Nephron progenitor cell (in vitro differentiated cells): ENCODE measurements at regions not wholly inside any gene's neighbourhood (a gene's known extent, or its start where the extent isn't known, plus 50 kb on each side); places are given as distances from the start of the nearest gene placed in this dataset.

ENCODE experiments used
- DNase-seq: peaks from one replicate; pipeline ENCODE4 v3.0.0; 2021
- H3K27ac Mint-ChIP-seq: 2 replicates; pipeline ENCODE4 v1.8.0; 2021; ENCODE audit warnings: mild to moderate bottlenecking, moderate library complexity, mixed read lengths
- H3K27me3 Mint-ChIP-seq: 2 replicates; pipeline ENCODE4 v1.8.0; 2021; ENCODE audit warnings: mild to moderate bottlenecking, low read depth, mixed read lengths; ENCODE audit not compliant: poor library complexity
- H3K36me3 Mint-ChIP-seq: 2 replicates; pipeline ENCODE4 v1.8.0; 2021; ENCODE audit warnings: low read depth, mixed read lengths
- H3K4me1 Mint-ChIP-seq: 2 replicates; pipeline ENCODE4 v1.8.0; 2021; ENCODE audit warnings: mixed read lengths
- H3K4me3 Mint-ChIP-seq: 2 replicates; pipeline ENCODE4 v1.8.0; 2021; ENCODE audit warnings: mild to moderate bottlenecking, moderate library complexity, mixed read lengths
- H3K9me3 Mint-ChIP-seq: 2 replicates; pipeline ENCODE4 v1.8.0; 2021; ENCODE audit warnings: mild to moderate bottlenecking, moderate library complexity, mixed read lengths
- CTCF ChIP-seq: fragments of 200-600 bp; sonication (generic); IDR thresholded peaks from 2 replicates; pipeline ENCODE4 v1.5.0; 2021; ENCODE audit warnings: antibody characterized with exemption

GRCh38 chr3:45306406-45307008 is 80.4 kb upstream of the TMEM158 start:
- Mint-ChIP-seq H3K4me3 (no peak overlapping the region), H3K9me3 (peaks cover 26% of the 10 kb centered on the region), H3K4me1 (peaks cover 4% of the 10 kb centered on the region), H3K36me3 (no peaks in the 10 kb centered on the region), H3K27me3 (peaks cover 9% of the 10 kb centered on the region), H3K27ac (no peak overlapping the region)
- no peak for TF ChIP-seq CTCF
- DNase-seq = no peak

GRCh38 chr3:45309876-45310275 is 78.5 kb upstream of the LARS2 start:
- Mint-ChIP-seq H3K27me3 (peaks cover 21% of the 10 kb centered on the region), H3K4me3 (no peak overlapping the region), H3K27ac (no peak overlapping the region), H3K36me3 (no peaks in the 10 kb centered on the region), H3K4me1 (peaks cover 8% of the 10 kb centered on the region), H3K9me3 (peaks cover 19% of the 10 kb centered on the region)
- DNase-seq = no peak
- TF ChIP-seq CTCF = no peak

GRCh38 chr3:45311327-45311726 is 77.0 kb upstream of the LARS2 start:
- peaks cover 8% of the 10 kb centered on the region for H3K4me1 Mint-ChIP-seq
- no peak overlapping the region for H3K4me3 Mint-ChIP-seq
- DNase-seq = no peak
- no peaks in the 10 kb centered on the region for H3K36me3 Mint-ChIP-seq
- TF ChIP-seq CTCF = no peak
- peaks cover 18% of the 10 kb centered on the region for H3K9me3 Mint-ChIP-seq
- H3K27ac Mint-ChIP-seq = no peak overlapping the region
- peaks cover 21% of the 10 kb centered on the region for H3K27me3 Mint-ChIP-seq

GRCh38 chr3:45311953-45312801 is 76.2 kb upstream of the LARS2 start:
- no peak overlapping the region for H3K4me3 Mint-ChIP-seq
- H3K36me3 Mint-ChIP-seq = no peaks in the 10 kb centered on the region
- peaks cover 21% of the 10 kb centered on the region for H3K27me3 Mint-ChIP-seq
- H3K9me3 Mint-ChIP-seq = peaks cover 17% of the 10 kb centered on the region
- no peak for DNase-seq
- TF ChIP-seq CTCF = no peak
- no peak overlapping the region for H3K27ac Mint-ChIP-seq
- H3K4me1 Mint-ChIP-seq = peaks cover 8% of the 10 kb centered on the region

- no peak overlapping the region for H3K27ac Mint-ChIP-seq
Measured at GRCh38 chr3:45312836-45313493, 75.4 kb upstream of the LARS2 start.

More at GRCh38 chr3:45312836-45313493, 75.4 kb upstream of the LARS2 start:
- TF ChIP-seq CTCF = no peak
- no peak for DNase-seq
- Mint-ChIP-seq H3K4me3 (no peak overlapping the region), H3K4me1 (peaks cover 8% of the 10 kb centered on the region), H3K27me3 (peaks cover 18% of the 10 kb centered on the region), H3K36me3 (no peaks in the 10 kb centered on the region), H3K9me3 (peaks cover 11% of the 10 kb centered on the region)
